ENCODE measurements at regions not wholly inside any gene's neighbourhood (a gene's known extent, or its start where the extent isn't known, plus 50 kb on each side); places are given as distances from the start of the nearest gene placed in this dataset.

DNA sequence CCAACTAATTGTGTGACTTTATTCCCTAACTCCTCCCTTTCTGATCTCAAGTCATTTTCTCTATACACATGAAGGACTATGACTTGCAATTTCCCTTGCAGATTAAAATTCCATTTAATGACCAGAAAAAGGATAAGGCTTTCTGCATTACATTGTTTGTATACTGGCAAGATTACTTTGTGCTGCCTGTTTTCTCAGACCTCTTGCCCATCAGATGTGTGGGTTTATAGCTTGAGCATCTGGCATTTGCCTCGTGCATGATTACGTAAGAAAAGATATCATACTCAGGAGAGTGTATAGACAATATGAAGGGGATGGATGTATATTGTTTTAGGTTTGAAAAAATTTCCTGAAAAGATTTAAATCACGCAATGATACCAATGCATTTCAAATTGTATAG lies 593.8 kb upstream of the SLIT2 start:
- no peak overlapping the region for H3K27ac ChIP-seq
- no peaks in the 10 kb centered on the region for H3K4me1 ChIP-seq
- H3K9me3 ChIP-seq = no peaks in the 10 kb centered on the region
- no peak overlapping the region for H3K4me3 ChIP-seq
- H3K36me3 ChIP-seq = no peaks in the 10 kb centered on the region
- H3K27me3 ChIP-seq = no peaks in the 10 kb centered on the region
- no peak for ATAC-seq
- TF ChIP-seq, protein P1, sequence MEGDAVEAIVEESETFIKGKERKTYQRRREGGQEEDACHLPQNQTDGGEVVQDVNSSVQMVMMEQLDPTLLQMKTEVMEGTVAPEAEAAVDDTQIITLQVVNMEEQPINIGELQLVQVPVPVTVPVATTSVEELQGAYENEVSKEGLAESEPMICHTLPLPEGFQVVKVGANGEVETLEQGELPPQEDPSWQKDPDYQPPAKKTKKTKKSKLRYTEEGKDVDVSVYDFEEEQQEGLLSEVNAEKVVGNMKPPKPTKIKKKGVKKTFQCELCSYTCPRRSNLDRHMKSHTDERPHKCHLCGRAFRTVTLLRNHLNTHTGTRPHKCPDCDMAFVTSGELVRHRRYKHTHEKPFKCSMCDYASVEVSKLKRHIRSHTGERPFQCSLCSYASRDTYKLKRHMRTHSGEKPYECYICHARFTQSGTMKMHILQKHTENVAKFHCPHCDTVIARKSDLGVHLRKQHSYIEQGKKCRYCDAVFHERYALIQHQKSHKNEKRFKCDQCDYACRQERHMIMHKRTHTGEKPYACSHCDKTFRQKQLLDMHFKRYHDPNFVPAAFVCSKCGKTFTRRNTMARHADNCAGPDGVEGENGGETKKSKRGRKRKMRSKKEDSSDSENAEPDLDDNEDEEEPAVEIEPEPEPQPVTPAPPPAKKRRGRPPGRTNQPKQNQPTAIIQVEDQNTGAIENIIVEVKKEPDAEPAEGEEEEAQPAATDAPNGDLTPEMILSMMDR (IDR thresholded peaks at IDR 0.05) = no peak
- no peak for TF ChIP-seq POLR2A (IDR thresholded peaks at IDR 0.05)
- intact Hi-C loops (cut with DNase I) = no loop called here
- WGBS, 4 donors = 72 to 83% (median 79%) methylated on average over 3 of the region's 3 CpGs
- DNase-seq = no peak

DNA sequence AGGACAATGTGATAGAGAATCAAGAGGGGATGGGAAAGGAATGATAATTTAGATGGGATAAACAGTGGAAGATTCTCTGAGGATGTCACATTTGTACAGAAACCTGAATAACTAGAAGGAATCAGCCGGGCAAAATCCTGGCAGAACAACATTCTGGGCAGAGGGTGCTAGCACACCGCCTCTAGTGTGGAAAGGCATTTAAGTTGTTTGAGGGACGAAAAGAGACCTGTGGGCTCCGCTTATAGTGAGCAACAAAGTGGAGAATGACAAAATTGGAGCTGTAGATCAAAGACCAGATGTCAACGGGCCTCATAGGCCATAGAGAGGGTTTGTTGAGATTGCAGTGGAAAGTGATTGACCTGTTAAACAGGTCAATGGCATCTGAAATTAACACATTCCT lies 596.0 kb upstream of the SLIT2 start:
- no peak for TF ChIP-seq POLR2A (IDR thresholded peaks at IDR 0.05)
- TF ChIP-seq, protein P1 (IDR thresholded peaks at IDR 0.05) = no peak
- no peaks in the 10 kb centered on the region for H3K4me1 ChIP-seq
- no peak overlapping the region for H3K4me3 ChIP-seq
- intact Hi-C loops (cut with DNase I) = no loop called here
- 88 to 92% (median 90%) methylated on average over 5 of the region's 5 CpGs for WGBS, 4 donors
- ATAC-seq = no peak
- no peaks in the 10 kb centered on the region for H3K36me3 ChIP-seq
- H3K9me3 ChIP-seq = no peaks in the 10 kb centered on the region
- no peak overlapping the region for H3K27ac ChIP-seq
- H3K27me3 ChIP-seq = no peaks in the 10 kb centered on the region
- no peak for DNase-seq

DNA sequence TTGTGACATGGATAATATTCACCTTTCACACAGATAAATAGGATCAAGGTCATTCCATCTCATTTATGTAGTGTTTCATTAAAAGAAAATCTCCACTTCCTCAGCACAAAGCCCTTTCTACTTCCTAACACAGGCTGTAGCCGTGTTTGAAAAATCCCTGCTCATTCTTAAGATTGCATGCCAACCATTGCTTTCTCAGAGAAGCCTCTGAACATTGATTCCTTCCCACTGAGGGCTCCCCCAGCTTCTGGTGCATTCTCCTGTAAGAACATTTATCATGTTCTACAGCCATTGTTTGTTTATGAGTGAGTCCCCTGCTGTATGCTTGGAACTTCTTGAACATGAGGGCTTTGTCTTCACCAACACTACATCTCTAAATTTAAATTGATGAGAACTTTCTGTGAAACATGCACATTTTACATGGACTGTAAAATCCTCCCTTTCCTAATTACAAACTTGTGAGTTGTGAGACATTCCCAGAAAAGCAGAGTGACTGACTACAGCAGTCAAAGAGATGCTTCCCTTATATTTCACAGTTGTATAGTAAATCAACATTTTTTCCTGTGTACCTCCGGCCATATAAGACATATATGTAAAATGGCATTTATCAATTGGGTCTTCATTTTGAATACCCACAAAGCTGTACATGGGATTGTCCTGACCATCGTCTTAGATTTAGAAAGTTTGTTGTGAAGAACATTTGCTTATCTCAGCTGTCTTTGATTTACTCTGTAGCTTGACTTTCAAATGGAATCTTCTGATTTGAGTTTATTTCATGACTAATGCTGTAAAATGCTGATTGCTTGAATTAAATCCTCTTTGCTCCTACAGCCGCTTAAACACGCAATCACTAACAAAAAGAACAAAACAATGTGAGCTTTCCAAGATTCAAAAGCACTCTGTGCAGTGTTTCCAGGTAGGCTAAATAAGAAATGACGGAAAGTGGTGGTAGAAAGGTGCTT lies 600.5 kb upstream of the SLIT2 start:
- no peak for TF ChIP-seq POLR2A (IDR thresholded peaks at IDR 0.05)
- TF ChIP-seq, protein P1 (IDR thresholded peaks at IDR 0.05) = no peak

DNA sequence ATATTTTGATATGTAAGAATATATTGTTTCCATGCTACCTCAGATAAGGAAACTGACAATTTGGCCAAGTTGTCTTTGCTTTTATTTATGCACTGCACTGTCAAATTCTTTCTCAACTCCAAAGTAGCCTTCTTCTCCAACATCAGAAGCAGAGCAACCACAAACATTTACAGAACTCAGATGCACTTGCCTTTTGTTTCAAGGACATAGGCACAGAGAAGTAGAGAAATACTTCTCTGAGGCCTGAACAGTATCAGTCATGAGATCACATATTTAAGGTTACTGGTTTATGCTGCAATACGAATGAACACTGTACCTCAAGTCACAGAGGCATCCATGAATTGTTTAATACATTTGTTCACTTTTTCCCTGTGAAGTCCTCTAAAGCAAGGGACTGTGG lies 606.1 kb upstream of the SLIT2 start:
- no peak overlapping the region for H3K4me3 ChIP-seq
- no peaks in the 10 kb centered on the region for H3K27me3 ChIP-seq
- TF ChIP-seq, protein P1 (IDR thresholded peaks at IDR 0.05) = no peak
- TF ChIP-seq POLR2A (IDR thresholded peaks at IDR 0.05) = no peak
- WGBS, 4 donors = 76 to 87% (median 82%) methylated on average over 1 of the region's 1 CpG
- no peak overlapping the region for H3K27ac ChIP-seq
- H3K4me1 ChIP-seq = no peaks in the 10 kb centered on the region
- DNase-seq (no peak), ATAC-seq (no peak)
- intact Hi-C loops (cut with DNase I) = no loop called here
- H3K36me3 ChIP-seq = no peaks in the 10 kb centered on the region
- peaks cover 0 to 3% (median 0%) of the 10 kb centered on the region in 12 donors for H3K9me3 ChIP-seq

More for the DNA sequence above, 600.5 kb upstream of the SLIT2 start:
- Histone ChIP-seq H3K27me3 (no peaks in the 10 kb centered on the region), H3K4me1 (no peaks in the 10 kb centered on the region), H3K36me3 (no peaks in the 10 kb centered on the region), H3K4me3 (no peak overlapping the region), H3K9me3 (no peaks in the 10 kb centered on the region), H3K27ac (no peak overlapping the region)
- 81 to 85% (median 83%) methylated on average over 6 of the region's 6 CpGs for WGBS, 4 donors
- DNase-seq (no peak), ATAC-seq (no peak)
- intact Hi-C loops (cut with DNase I) = no loop called here

All from heart left ventricle (tissue), 16 donors.